Gastroesophageal sphincter (tissue), 3 donors: ENCODE measurements at regions not wholly inside any gene's neighbourhood (a gene's known extent, or its start where the extent isn't known, plus 50 kb on each side); places are given as distances from the start of the nearest gene placed in this dataset.

ENCODE experiments used
- CTCF ChIP-seq, 4 experiments: fragments of 200-600 bp in 2 of 4; fragments of 450-650 bp in 2 of 4; sonication (generic) in 1 of 4; IDR thresholded peaks; one replicate each; pipeline ENCODE4 v1.5.1; 2017 to 2019; ENCODE audit warnings: antibody characterized with exemption in 4 of 4, mild to moderate bottlenecking in 2 of 4, moderate library complexity in 2 of 4
- POLR2A ChIP-seq, 2 donors: fragments of 450-650 bp; IDR thresholded peaks; one replicate each; pipeline ENCODE4 v1.6.1; 2017; ENCODE audit warnings: antibody characterized with exemption in 2 of 2, mild to moderate bottlenecking in 2 of 2, moderate library complexity in 1 of 2

GRCh38 chr7:125847692-125848091, 918.1 kb upstream of the POT1 start:
- no peak for TF ChIP-seq POLR2A (IDR thresholded peaks at IDR 0.05)
- TF ChIP-seq CTCF (IDR thresholded peaks at IDR 0.05) = no peak
